Epithelial cell of esophagus (primary cell): ENCODE measurements at regions not wholly inside any gene's neighbourhood (a gene's known extent, or its start where the extent isn't known, plus 50 kb on each side); places are given as distances from the start of the nearest gene placed in this dataset.

ENCODE experiments used
- DNase-seq: peaks from one replicate; pipeline ENCODE4 v3.0.0; 2010; ENCODE audit warnings: low read depth
- H3K4me3 ChIP-seq: 2 replicates; pipeline ENCODE4 v1.5.1; 2011; ENCODE audit warnings: mild to moderate bottlenecking, low read length, control low read depth
- CTCF ChIP-seq: IDR thresholded peaks from 2 replicates; pipeline ENCODE4 v1.5.1; 2011; ENCODE audit warnings: low read depth, mild to moderate bottlenecking, low read length, control low read depth, inconsistent platforms; ENCODE audit not compliant: insufficient read depth; ENCODE audit errors: missing control alignments

- H3K4me3 ChIP-seq: no peak overlapping the region
- DNase-seq: no peak
- no peak for TF ChIP-seq CTCF
These were observed 138.3 kb downstream of the OSTF1 start for GRCh38 chr9:75226403-75227139.

- DNase-seq: no peak
- no peak for TF ChIP-seq CTCF
- H3K4me3 ChIP-seq: no peak overlapping the region
These were observed 140.6 kb downstream of the OSTF1 start for GRCh38 chr9:75228893-75229292.

- TF ChIP-seq CTCF: peak; percentile 44
- H3K4me3 ChIP-seq: no peak overlapping the region
- peak; percentile 97 for DNase-seq
These were observed 141.5 kb downstream of the OSTF1 start for GRCh38 chr9:75229605-75230332.

GRCh38 chr9:75230469-75230868 lies 142.2 kb downstream of the OSTF1 start:
- no peak for DNase-seq
- no peak for TF ChIP-seq CTCF
- no peak overlapping the region for H3K4me3 ChIP-seq

- DNase-seq: no peak
- no peak for TF ChIP-seq CTCF
- no peak overlapping the region for H3K4me3 ChIP-seq
These were observed 142.9 kb downstream of the OSTF1 start for GRCh38 chr9:75231167-75231566.

GRCh38 chr9:75233011-75233410 lies 144.7 kb downstream of the OSTF1 start:
- H3K4me3 ChIP-seq: no peak overlapping the region
- DNase-seq: peak; percentile 82
- no peak for TF ChIP-seq CTCF
